ENCODE measurements at regions not wholly inside any gene's neighbourhood (a gene's known extent, or its start where the extent isn't known, plus 50 kb on each side); places are given as distances from the start of the nearest gene placed in this dataset.

- Mint-ChIP-seq H3K27me3 (peaks cover 11% of the 10 kb centered on the region), H3K27ac (no peak overlapping the region), H3K9me3 (ENCODE audit: insufficient read depth) (no peaks in the 10 kb centered on the region), H3K4me1 (peaks cover 2% of the 10 kb centered on the region), H3K4me3 (no peak overlapping the region)
- CTCF ChIA-PET: interaction anchor here (0.6 to 2.3 kb wide), 2 partner anchors 116 to 168 kb away, joined by 3 to 9 read pairs; no protein-coding TSS in a partner anchor
- DNase-seq: no peak
- Histone ChIP-seq H3K27me3 (replicated peaks in 1 of 4; ENCODE audit: control extremely low read depth in 1 of 4, control insufficient read depth in 3 of 4, insufficient read depth in 4 of 4, low read length in 3 of 4) (peaks cover 0 to 5% (median 0%) of the 10 kb centered on the region in 4 experiments), H3K4me1 (ENCODE audit: control insufficient read depth in 2 of 2, insufficient read depth in 2 of 2, low read length in 2 of 2) (peaks cover 0 to 3% of the 10 kb centered on the region in 2 donors), H2AFZ (ENCODE audit: insufficient read depth, low read depth, low read length, poor library complexity, severe bottlenecking) (no peak overlapping the region), H3K36me3 (replicated peaks in 1 of 2; ENCODE audit: control extremely low read depth in 1 of 2, control insufficient read depth in 1 of 2, extremely low read depth in 1 of 2, insufficient read depth in 2 of 2, low read length in 1 of 2) (no peaks in the 10 kb centered on the region), H3K4me2 (replicated peaks; ENCODE audit: low read depth, low read length, poor library complexity, severe bottlenecking) (no peak overlapping the region), H4K20me1 (ENCODE audit: control insufficient read depth, insufficient read depth, low read length, poor library complexity, severe bottlenecking) (no peaks in the 10 kb centered on the region), H3K9ac (ENCODE audit: low read length) (no peak overlapping the region), H3K79me2 (ENCODE audit: control insufficient read depth, insufficient read depth, low read length) (no peaks in the 10 kb centered on the region), H3K27ac (ENCODE audit: low read length in 2 of 2) (no peak overlapping the region), H3K4me3 (ENCODE audit: control extremely low read depth in 1 of 5, extremely low read depth in 1 of 5, insufficient read depth in 1 of 5, low read depth in 2 of 5, low read length in 4 of 5) (no peak overlapping the region), H3K9me3 (ENCODE audit: control extremely low read depth in 1 of 3, control insufficient read depth in 2 of 3, insufficient read depth in 1 of 3, low read length in 2 of 3) (peaks cover 0 to 3% (median 0%) of the 10 kb centered on the region in 3 donors)
- POLR2A ChIA-PET: no interaction called here
- ATAC-seq (ENCODE audit: low read depth): no peak
- no peak for TF ChIP-seq CTCF (IDR thresholded peaks at IDR 0.05)
- no peak for TF ChIP-seq EZH2 (IDR thresholded peaks at IDR 0.05; ENCODE audit: borderline replicate concordance, insufficient read depth, low read depth, low read length, poor library complexity, severe bottlenecking)
- intact Hi-C loops (cut with micrococcal nuclease): no loop called here
- WGBS (ENCODE audit: insufficient coverage): 100% methylated on average over 1 of the region's 1 CpG
Observed at GRCh38 chr2:134002391-134002790, 251.5 kb upstream of the MGAT5 start.

GRCh38 chr2:134002921-134003320 lies 251.0 kb upstream of the MGAT5 start:
- Histone ChIP-seq H2AFZ (ENCODE audit: insufficient read depth, low read depth, low read length, poor library complexity, severe bottlenecking) (no peak overlapping the region), H3K27ac (ENCODE audit: low read length in 2 of 2) (no peak overlapping the region), H3K4me2 (replicated peaks; ENCODE audit: low read depth, low read length, poor library complexity, severe bottlenecking) (no peak overlapping the region), H3K4me1 (ENCODE audit: control insufficient read depth in 2 of 2, insufficient read depth in 2 of 2, low read length in 2 of 2) (peaks cover 0 to 3% of the 10 kb centered on the region in 2 donors), H4K20me1 (ENCODE audit: control insufficient read depth, insufficient read depth, low read length, poor library complexity, severe bottlenecking) (no peaks in the 10 kb centered on the region), H3K27me3 (replicated peaks in 1 of 4; ENCODE audit: control extremely low read depth in 1 of 4, control insufficient read depth in 3 of 4, insufficient read depth in 4 of 4, low read length in 3 of 4) (peaks cover 0 to 5% (median 0%) of the 10 kb centered on the region in 4 experiments), H3K9ac (ENCODE audit: low read length) (no peak overlapping the region), H3K9me3 (ENCODE audit: control extremely low read depth in 1 of 3, control insufficient read depth in 2 of 3, insufficient read depth in 1 of 3, low read length in 2 of 3) (peaks cover 0 to 1% (median 0%) of the 10 kb centered on the region in 3 donors), H3K79me2 (ENCODE audit: control insufficient read depth, insufficient read depth, low read length) (no peaks in the 10 kb centered on the region), H3K4me3 (ENCODE audit: control extremely low read depth in 1 of 5, extremely low read depth in 1 of 5, insufficient read depth in 1 of 5, low read depth in 2 of 5, low read length in 4 of 5) (no peak overlapping the region), H3K36me3 (replicated peaks in 1 of 2; ENCODE audit: control extremely low read depth in 1 of 2, control insufficient read depth in 1 of 2, extremely low read depth in 1 of 2, insufficient read depth in 2 of 2, low read length in 1 of 2) (no peaks in the 10 kb centered on the region)
- Mint-ChIP-seq H3K27ac (peak overlapping the region; percentile 27), H3K4me3 (no peak overlapping the region), H3K4me1 (peaks cover 2% of the 10 kb centered on the region), H3K27me3 (peaks cover 10% of the 10 kb centered on the region), H3K9me3 (ENCODE audit: insufficient read depth) (no peaks in the 10 kb centered on the region)
- CTCF ChIA-PET: interaction anchor here (0.6 to 2.3 kb wide), 3 partner anchors 12 to 168 kb away, joined by 3 to 9 read pairs (median 4); no protein-coding TSS in a partner anchor
- ATAC-seq (ENCODE audit: low read depth): no peak
- no peak for DNase-seq
- no peak for TF ChIP-seq CTCF (IDR thresholded peaks at IDR 0.05)
- intact Hi-C loops (cut with micrococcal nuclease): no loop called here
- WGBS (ENCODE audit: insufficient coverage): no CpG with 5 or more reads among the region's 1 CpG
- POLR2A ChIA-PET: no interaction called here
